Astrocyte of the spinal cord (primary cell): ENCODE measurements at regions not wholly inside any gene's neighbourhood (a gene's known extent, or its start where the extent isn't known, plus 50 kb on each side); places are given as distances from the start of the nearest gene placed in this dataset.
A peak's percentile ranks its signal among the peaks of the same experiment; 100 is the strongest.
"Not testable (repeated sequence)": the region's sequence is repeated elsewhere in the genome, so short reads cannot be mapped to it uniquely, and the experiment has no call there.

Source experiments
- DNase-seq: peaks from one replicate; pipeline ENCODE4 v3.0.0; 2011; ENCODE audit warnings: low read depth, low spot score
- H3K4me3 ChIP-seq: 2 replicates; pipeline ENCODE4 v1.5.1; 2011; ENCODE audit warnings: low read depth, mild to moderate bottlenecking, low read length, moderate library complexity
- CTCF ChIP-seq: IDR thresholded peaks from 2 replicates; pipeline ENCODE4 v1.5.1; 2012; ENCODE audit warnings: low read depth, mild to moderate bottlenecking, low read length, inconsistent platforms
- in situ Hi-C: cut with HindIII; loops from 2 replicates; pipeline ENCODE4 v1.10.0; 2017; ENCODE audit warnings: low sequenced_read_pairs

- DNase-seq, result no peak
- TF ChIP-seq CTCF, result no peak
- no peak overlapping the region for H3K4me3 ChIP-seq
- in situ Hi-C loops, result no loop called here
These were observed 127.9 kb downstream of the COPRS start for GRCh38 chr17:31731118-31731517.

- peak; percentile 59 for DNase-seq
- no peak for TF ChIP-seq CTCF
- no peak overlapping the region for H3K4me3 ChIP-seq
- in situ Hi-C loops, result no loop called here
These were observed 132.0 kb downstream of the COPRS start for GRCh38 chr17:31726980-31727427.

GRCh38 chr17:31724619-31725018, 134.4 kb downstream of the COPRS start:
- no peak for TF ChIP-seq CTCF
- in situ Hi-C loops, result no loop called here

GRCh38 chr17:31724026-31724425, 135.0 kb downstream of the COPRS start:
- in situ Hi-C loops, result no loop called here
- H3K4me3 ChIP-seq, result no peak overlapping the region
- no peak for TF ChIP-seq CTCF
- peak; percentile 53 for DNase-seq

More at GRCh38 chr17:31724619-31725018, 134.4 kb downstream of the COPRS start:
- H3K4me3 ChIP-seq, result no peak overlapping the region
- DNase-seq, result peak; percentile 12

- DNase-seq, result peak; percentile 42
- no peak for TF ChIP-seq CTCF
- in situ Hi-C loops, result no loop called here
- no peak overlapping the region for H3K4me3 ChIP-seq
These were observed 136.6 kb downstream of the COPRS start for GRCh38 chr17:31722251-31723056.

GRCh38 chr17:31721291-31722025, 137.6 kb downstream of the COPRS start:
- no peak overlapping the region for H3K4me3 ChIP-seq
- no peak for DNase-seq
- no peak for TF ChIP-seq CTCF
- in situ Hi-C loops, result no loop called here

GRCh38 chr17:31717251-31717650, 141.8 kb downstream of the COPRS start:
- H3K4me3 ChIP-seq, in situ Hi-C loops, DNase-seq: not testable (repeated sequence)
